ENCODE measurements at regions not wholly inside any gene's neighbourhood (a gene's known extent, or its start where the extent isn't known, plus 50 kb on each side); places are given as distances from the start of the nearest gene placed in this dataset.
"Not testable (repeated sequence)": the region's sequence is repeated elsewhere in the genome, so short reads cannot be mapped to it uniquely, and the experiment has no call there.

DNA sequence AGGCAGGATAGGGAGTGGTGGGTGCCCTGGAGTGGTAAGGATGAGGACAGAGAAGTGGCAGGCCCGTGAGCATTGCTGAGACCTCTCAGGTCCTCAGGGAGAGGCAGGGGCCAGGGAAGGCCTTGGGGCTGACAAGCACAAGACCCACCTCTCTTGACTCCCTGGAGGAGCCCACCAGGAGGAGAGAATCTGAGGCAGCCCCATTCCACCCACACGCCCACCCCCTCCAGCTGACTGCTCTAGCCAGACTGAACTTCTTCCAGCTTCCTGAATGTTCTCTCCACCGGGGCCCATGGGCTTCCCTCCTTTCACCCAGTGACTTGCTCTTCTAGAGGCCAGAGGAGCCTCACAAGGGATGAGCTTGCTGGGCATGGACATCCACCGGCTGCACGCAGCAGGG lies 1403.0 kb downstream of the BRD1 start:
- H3K9me3 ChIP-seq (ENCODE audit: control insufficient read depth in 2 of 2, low read length in 2 of 2) = no peaks in the 10 kb centered on the region

DNA sequence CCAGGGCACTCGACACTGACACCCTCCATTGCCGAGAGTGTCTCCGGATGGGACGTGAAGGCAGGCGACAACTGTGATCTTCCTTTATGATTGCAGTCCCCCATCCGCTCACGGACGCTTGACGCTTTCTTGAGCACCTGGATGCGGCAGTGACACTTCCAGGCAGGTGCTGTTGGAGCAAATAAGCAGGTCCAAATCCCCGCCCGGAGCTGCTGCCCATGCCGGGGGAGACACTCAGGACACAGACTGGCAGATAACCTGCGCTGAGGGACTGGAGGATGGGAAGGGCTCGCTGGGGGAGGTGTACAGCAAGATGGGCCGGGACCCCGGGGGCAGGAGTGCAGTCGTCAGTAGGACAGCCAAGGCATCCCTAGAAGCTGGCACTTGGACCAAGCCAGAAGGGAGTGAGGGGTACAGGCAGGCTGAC lies 1403.5 kb downstream of the BRD1 start:
- H3K4me1 ChIP-seq (ENCODE audit: control insufficient read depth, insufficient read depth, low read length) = no peaks in the 10 kb centered on the region
- H3K27me3 ChIP-seq (ENCODE audit: control insufficient read depth in 1 of 2, insufficient read depth in 2 of 2, low read length in 2 of 2) = peaks cover 0 to 8% of the 10 kb centered on the region in 2 donors
- H3K36me3 ChIP-seq (ENCODE audit: control insufficient read depth in 2 of 2, insufficient read depth in 2 of 2, low read length in 2 of 2) = no peaks in the 10 kb centered on the region
- H3K27ac ChIP-seq (ENCODE audit: low read length) = no peak overlapping the region
- H3K9ac ChIP-seq (ENCODE audit: low read length in 2 of 2) = no peak overlapping the region
- no peaks in the 10 kb centered on the region for H3K9me3 ChIP-seq (ENCODE audit: control insufficient read depth in 2 of 2, low read length in 2 of 2)
- no peak overlapping the region for H3K4me3 ChIP-seq (ENCODE audit: low read length in 2 of 2)

More for the DNA sequence above, 1403.0 kb downstream of the BRD1 start:
- H3K27ac ChIP-seq (ENCODE audit: low read length) = no peak overlapping the region
- H3K36me3 ChIP-seq (ENCODE audit: control insufficient read depth in 2 of 2, insufficient read depth in 2 of 2, low read length in 2 of 2) = no peaks in the 10 kb centered on the region
- H3K4me1 ChIP-seq (ENCODE audit: control insufficient read depth, insufficient read depth, low read length) = no peaks in the 10 kb centered on the region
- peaks cover 0 to 8% of the 10 kb centered on the region in 2 donors for H3K27me3 ChIP-seq (ENCODE audit: control insufficient read depth in 1 of 2, insufficient read depth in 2 of 2, low read length in 2 of 2)
- no peak overlapping the region for H3K4me3 ChIP-seq (ENCODE audit: low read length in 2 of 2)
- no peak overlapping the region for H3K9ac ChIP-seq (ENCODE audit: low read length in 2 of 2)

GRCh38 chr22:48423481-48423911 lies 1404.2 kb downstream of the BRD1 start:
- Histone ChIP-seq H3K9ac (ENCODE audit: low read length in 2 of 2) (no peak overlapping the region), H3K4me3 (ENCODE audit: low read length in 2 of 2) (no peak overlapping the region), H3K27me3 (ENCODE audit: control insufficient read depth in 1 of 2, insufficient read depth in 2 of 2, low read length in 2 of 2) (peaks cover 0 to 8% of the 10 kb centered on the region in 2 donors)

DNA sequence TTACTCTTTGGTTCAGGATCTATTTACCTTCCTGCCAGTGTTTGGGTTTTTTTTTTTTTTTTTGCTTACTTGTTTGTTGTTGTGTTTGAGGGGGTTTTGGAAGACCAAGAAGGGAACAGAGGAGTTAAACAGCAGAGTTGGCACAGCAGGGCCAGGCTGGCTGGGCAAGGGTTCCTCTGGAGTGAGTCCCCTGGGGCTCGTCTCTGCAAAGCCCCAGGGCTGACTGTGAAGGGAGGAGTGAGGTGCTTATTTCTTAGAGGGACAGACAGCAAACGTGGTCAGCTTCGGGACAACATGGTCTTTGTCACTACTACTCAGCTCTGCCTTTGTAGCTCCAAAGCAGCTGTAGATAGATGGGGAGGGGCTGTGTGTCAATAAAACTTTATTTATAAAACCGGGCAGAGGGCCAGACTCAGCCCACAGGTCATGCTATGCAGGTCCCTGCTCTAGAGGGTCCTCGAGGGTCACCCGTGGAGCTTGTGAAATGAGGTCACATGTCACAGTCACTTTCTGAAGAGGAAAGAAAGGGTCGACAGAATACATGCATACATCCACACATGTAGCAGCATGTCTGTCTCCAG lies 1404.7 kb downstream of the BRD1 start:
- no peak overlapping the region for H3K4me3 ChIP-seq (ENCODE audit: low read length in 2 of 2)
- H3K27me3 ChIP-seq (ENCODE audit: control insufficient read depth in 1 of 2, insufficient read depth in 2 of 2, low read length in 2 of 2) = peaks cover 0 to 8% of the 10 kb centered on the region in 2 donors
- no peak overlapping the region for H3K27ac ChIP-seq (ENCODE audit: low read length)
- H3K9me3 ChIP-seq (ENCODE audit: control insufficient read depth in 2 of 2, low read length in 2 of 2) = no peaks in the 10 kb centered on the region
- no peak overlapping the region for H3K9ac ChIP-seq (ENCODE audit: low read length in 2 of 2)
- H3K4me1 ChIP-seq (ENCODE audit: control insufficient read depth, insufficient read depth, low read length) = no peaks in the 10 kb centered on the region
- H3K36me3 ChIP-seq (ENCODE audit: control insufficient read depth in 2 of 2, insufficient read depth in 2 of 2, low read length in 2 of 2) = no peaks in the 10 kb centered on the region

More at GRCh38 chr22:48423481-48423911, 1404.2 kb downstream of the BRD1 start:
- H3K36me3 ChIP-seq (ENCODE audit: control insufficient read depth in 2 of 2, insufficient read depth in 2 of 2, low read length in 2 of 2) = no peaks in the 10 kb centered on the region
- no peaks in the 10 kb centered on the region for H3K4me1 ChIP-seq (ENCODE audit: control insufficient read depth, insufficient read depth, low read length)
- H3K9me3 ChIP-seq (ENCODE audit: control insufficient read depth in 2 of 2, low read length in 2 of 2) = no peaks in the 10 kb centered on the region
- no peak overlapping the region for H3K27ac ChIP-seq (ENCODE audit: low read length)

DNA sequence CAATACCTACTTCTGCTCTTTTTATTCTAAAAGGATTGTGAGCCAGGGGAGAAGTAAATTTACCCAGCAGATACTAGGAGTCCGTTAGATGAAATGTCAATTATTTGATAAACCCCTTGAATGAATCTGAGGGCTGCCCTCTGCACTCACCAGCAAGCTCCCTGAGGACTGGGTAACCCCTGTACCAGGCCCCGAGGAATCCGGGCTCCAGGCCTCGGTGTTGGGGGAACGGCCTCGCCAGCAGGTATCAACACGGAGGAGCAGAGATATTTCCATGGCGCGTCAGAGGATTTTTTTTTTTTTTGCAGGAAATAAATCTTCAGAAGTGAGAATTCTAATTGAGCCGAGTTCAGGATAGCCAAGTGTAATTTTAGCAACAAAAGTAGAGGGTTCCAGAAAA lies 1408.8 kb downstream of the BRD1 start:
- Histone ChIP-seq H3K9me3 (ENCODE audit: control insufficient read depth in 2 of 2, low read length in 2 of 2) (no peaks in the 10 kb centered on the region), H3K4me1 (ENCODE audit: control insufficient read depth, insufficient read depth, low read length) (no peaks in the 10 kb centered on the region), H3K27me3 (ENCODE audit: control insufficient read depth in 1 of 2, insufficient read depth in 2 of 2, low read length in 2 of 2) (peaks cover 0 to 4% of the 10 kb centered on the region in 2 donors), H3K27ac (ENCODE audit: low read length) (no peak overlapping the region), H3K4me3 (ENCODE audit: low read length in 2 of 2) (no peak overlapping the region), H3K9ac (ENCODE audit: low read length in 2 of 2) (no peak overlapping the region), H3K36me3 (ENCODE audit: control insufficient read depth in 2 of 2, insufficient read depth in 2 of 2, low read length in 2 of 2) (no peaks in the 10 kb centered on the region)

DNA sequence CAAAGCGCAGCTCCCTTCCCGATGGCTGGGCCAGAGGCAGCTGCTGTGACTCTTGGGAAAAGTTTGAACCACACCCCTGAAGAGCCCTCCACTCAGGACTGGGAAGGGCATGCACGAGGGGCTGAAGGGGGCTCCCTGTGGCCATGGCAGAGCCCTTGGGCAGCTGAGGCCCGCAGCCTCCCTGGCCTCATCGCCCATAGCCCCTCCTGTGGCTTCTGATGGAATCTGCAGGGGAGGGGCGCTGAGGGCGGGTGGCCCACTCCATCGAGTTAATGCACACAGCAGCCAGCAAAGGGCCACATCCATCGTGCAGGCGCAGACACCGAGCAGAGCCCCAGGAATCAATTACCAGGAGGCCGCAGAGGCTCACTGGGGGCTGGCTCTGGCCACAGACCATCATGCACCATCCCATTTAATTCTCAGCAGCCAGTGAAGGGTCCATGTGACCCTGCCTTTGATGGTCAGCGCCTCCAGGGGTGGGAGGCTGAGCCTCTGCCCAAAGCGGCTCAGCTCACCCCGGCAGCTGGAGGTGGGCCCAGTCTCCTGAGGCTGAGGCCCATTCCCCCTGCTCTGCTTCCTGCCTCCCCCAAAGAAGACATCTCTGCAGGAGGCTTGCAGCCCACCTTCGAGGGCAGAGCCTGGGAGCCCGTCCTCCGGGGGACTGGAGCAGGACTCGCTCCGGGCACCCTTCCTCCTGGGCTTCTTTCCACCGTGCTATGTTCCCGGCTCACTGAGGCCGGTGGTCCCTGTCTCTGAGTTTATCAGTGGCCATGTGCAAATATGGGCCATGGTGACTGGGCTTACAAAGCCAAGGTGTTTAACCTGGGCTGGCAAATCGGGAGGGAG lies 1410.2 kb downstream of the BRD1 start:
- no peaks in the 10 kb centered on the region for H3K4me1 ChIP-seq (ENCODE audit: control insufficient read depth, insufficient read depth, low read length)
- no peaks in the 10 kb centered on the region for H3K36me3 ChIP-seq (ENCODE audit: control insufficient read depth in 2 of 2, insufficient read depth in 2 of 2, low read length in 2 of 2)
- H3K9me3 ChIP-seq (ENCODE audit: control insufficient read depth in 2 of 2, low read length in 2 of 2) = no peaks in the 10 kb centered on the region
- no peak overlapping the region for H3K4me3 ChIP-seq (ENCODE audit: low read length in 2 of 2)
- no peak overlapping the region for H3K9ac ChIP-seq (ENCODE audit: low read length in 2 of 2)
- peaks cover 0 to 4% of the 10 kb centered on the region in 2 donors for H3K27me3 ChIP-seq (ENCODE audit: control insufficient read depth in 1 of 2, insufficient read depth in 2 of 2, low read length in 2 of 2)
- no peak overlapping the region for H3K27ac ChIP-seq (ENCODE audit: low read length)

DNA sequence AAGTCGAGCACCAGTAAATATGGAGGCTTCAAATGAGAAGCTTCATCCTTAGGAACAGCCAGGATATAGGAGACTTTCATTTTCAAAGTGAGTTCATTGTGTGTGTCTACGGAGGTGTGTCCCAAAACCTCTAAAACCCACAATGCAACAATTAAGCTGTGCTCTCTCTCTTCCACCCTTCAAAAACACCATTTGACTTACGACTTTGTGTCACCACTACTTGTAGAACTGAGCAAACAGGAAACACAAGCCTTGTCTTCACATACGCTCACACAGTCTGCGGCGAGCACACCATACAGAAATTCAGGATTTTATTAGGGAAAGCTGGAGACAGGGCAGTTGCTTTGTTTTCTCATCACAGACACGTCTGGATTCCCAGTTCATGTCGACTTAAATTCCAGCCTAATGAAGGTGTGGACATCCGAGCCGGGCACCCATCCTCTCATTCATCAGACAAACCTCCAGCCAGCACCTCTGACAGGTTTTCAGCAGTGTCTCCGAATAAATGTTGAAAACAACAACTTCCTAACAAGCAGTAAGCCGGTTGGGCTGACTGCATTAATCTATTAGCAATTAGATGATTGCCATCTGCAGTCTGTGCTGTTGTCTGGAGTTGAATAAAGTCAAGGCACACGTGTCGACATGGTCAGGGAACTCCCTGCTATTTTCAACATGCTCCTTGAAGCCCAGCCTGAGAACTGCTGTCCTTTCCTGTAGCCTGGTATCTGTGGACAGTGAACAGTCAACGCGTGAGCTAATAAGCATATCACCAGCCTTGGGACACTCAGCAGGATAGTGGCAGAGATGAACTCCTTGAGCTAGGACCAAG lies 1411.1 kb downstream of the BRD1 start:
- peaks cover 0 to 4% of the 10 kb centered on the region in 2 donors for H3K27me3 ChIP-seq (ENCODE audit: control insufficient read depth in 1 of 2, insufficient read depth in 2 of 2, low read length in 2 of 2)
- H3K4me3 ChIP-seq (ENCODE audit: low read length in 2 of 2) = no peak overlapping the region
- H3K4me1 ChIP-seq (ENCODE audit: control insufficient read depth, insufficient read depth, low read length) = no peaks in the 10 kb centered on the region
- H3K36me3 ChIP-seq (ENCODE audit: control insufficient read depth in 2 of 2, insufficient read depth in 2 of 2, low read length in 2 of 2) = no peaks in the 10 kb centered on the region
- no peak overlapping the region for H3K27ac ChIP-seq (ENCODE audit: low read length)
- H3K9me3 ChIP-seq (ENCODE audit: control insufficient read depth in 2 of 2, low read length in 2 of 2) = no peaks in the 10 kb centered on the region
- H3K9ac ChIP-seq (ENCODE audit: low read length in 2 of 2) = no peak overlapping the region

GRCh38 chr22:48415520-48415919 lies 1412.2 kb downstream of the BRD1 start:
- no peak overlapping the region for H3K9ac ChIP-seq (ENCODE audit: low read length in 2 of 2)
- H3K4me3 ChIP-seq (ENCODE audit: low read length in 2 of 2) = no peak overlapping the region
- H3K9me3 ChIP-seq (ENCODE audit: control insufficient read depth in 2 of 2, low read length in 2 of 2) = no peaks in the 10 kb centered on the region
- H3K36me3 ChIP-seq (ENCODE audit: control insufficient read depth in 2 of 2, insufficient read depth in 2 of 2, low read length in 2 of 2) = no peaks in the 10 kb centered on the region
- H3K27ac ChIP-seq (ENCODE audit: low read length) = no peak overlapping the region
- peaks cover 0 to 4% of the 10 kb centered on the region in 2 donors for H3K27me3 ChIP-seq (ENCODE audit: control insufficient read depth in 1 of 2, insufficient read depth in 2 of 2, low read length in 2 of 2)
- no peaks in the 10 kb centered on the region for H3K4me1 ChIP-seq (ENCODE audit: control insufficient read depth, insufficient read depth, low read length)

- Histone ChIP-seq H3K4me3 (ENCODE audit: low read length in 2 of 2) (no peak overlapping the region), H3K27ac (ENCODE audit: low read length) (no peak overlapping the region), H3K27me3 (ENCODE audit: control insufficient read depth in 1 of 2, insufficient read depth in 2 of 2, low read length in 2 of 2) (peaks cover 0 to 2% of the 10 kb centered on the region in 2 donors), H3K9me3 (ENCODE audit: control insufficient read depth in 2 of 2, low read length in 2 of 2) (no peaks in the 10 kb centered on the region), H3K4me1 (ENCODE audit: control insufficient read depth, insufficient read depth, low read length) (no peaks in the 10 kb centered on the region), H3K9ac (ENCODE audit: low read length in 2 of 2) (no peak overlapping the region), H3K36me3 (ENCODE audit: control insufficient read depth in 2 of 2, insufficient read depth in 2 of 2, low read length in 2 of 2) (no peaks in the 10 kb centered on the region)
Observed at GRCh38 chr22:48414651-48415050, 1413.0 kb downstream of the BRD1 start.

DNA sequence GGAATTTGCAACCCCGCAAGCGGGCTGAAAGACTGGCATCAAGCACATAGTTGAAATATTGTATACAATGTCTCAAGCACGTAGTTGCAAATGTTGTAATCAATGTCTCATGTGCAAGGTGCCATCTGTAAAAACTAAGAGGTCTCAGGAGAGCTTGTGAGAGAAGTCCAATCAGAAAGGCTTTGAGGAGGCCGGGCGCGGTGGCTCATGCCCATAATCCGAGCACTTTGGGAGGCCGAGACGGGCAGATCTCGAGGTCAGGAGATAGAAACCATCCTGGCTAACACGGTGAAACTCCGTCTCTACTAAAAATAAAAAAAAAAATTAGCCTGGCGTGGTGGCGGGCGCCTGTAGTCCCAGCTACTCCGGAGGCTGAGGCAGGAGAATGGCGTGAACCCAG lies 1414.7 kb downstream of the BRD1 start:
- not testable (repeated sequence) for H3K4me3 ChIP-seq (ENCODE audit: low read length in 2 of 2); H3K27ac ChIP-seq (ENCODE audit: low read length); H3K27me3 ChIP-seq (ENCODE audit: control insufficient read depth in 1 of 2, insufficient read depth in 2 of 2, low read length in 2 of 2); H3K4me1 ChIP-seq (ENCODE audit: control insufficient read depth, insufficient read depth, low read length); H3K36me3 ChIP-seq (ENCODE audit: control insufficient read depth in 2 of 2, insufficient read depth in 2 of 2, low read length in 2 of 2); H3K9ac ChIP-seq (ENCODE audit: low read length in 2 of 2); H3K9me3 ChIP-seq (ENCODE audit: control insufficient read depth in 2 of 2, low read length in 2 of 2)

Data from stomach smooth muscle (tissue), 2 donors.